Activated CD8-positive, alpha-beta memory T cell treated with anti-CD3 and anti-CD28 coated beads, Interleukin-2, amount 10 ng/mL, durations not matched to agents 7 days and 5 days (primary cell): ENCODE measurements at regions not wholly inside any gene's neighbourhood (a gene's known extent, or its start where the extent isn't known, plus 50 kb on each side); places are given as distances from the start of the nearest gene placed in this dataset.

Experiments
- ATAC-seq: fragments of 150-1000 bp; cut with Tn5 transposase; one replicate; pipeline ENCODE4 v1.10.0; 2021; ENCODE audit warnings: moderate library complexity
- CTCF ChIA-PET: fragments of 350-600 bp; sonication (Branson Sonifier 250); formaldehyde crosslinking; loops from one replicate; lab custom pipeline; 2021; ENCODE audit warnings: antibody characterized with exemption; lab: Charles Lee
- DNase-seq: peaks from one replicate; pipeline ENCODE4 v3.0.0-alpha.2; 2020
- H3K27ac Mint-ChIP-seq: one replicate; pipeline ENCODE4 v1.8.0; 2021; ENCODE audit warnings: mild to moderate bottlenecking, mixed read lengths
- H3K27me3 Mint-ChIP-seq: one replicate; pipeline ENCODE4 v1.8.0; 2021; ENCODE audit warnings: mixed read lengths
- H3K36me3 Mint-ChIP-seq: one replicate; pipeline ENCODE4 v1.8.0; 2021; ENCODE audit warnings: mild to moderate bottlenecking, mixed read lengths
- H3K4me1 Mint-ChIP-seq: one replicate; pipeline ENCODE4 v1.8.0; 2021; ENCODE audit warnings: mixed read lengths
- H3K4me3 Mint-ChIP-seq: one replicate; pipeline ENCODE4 v1.8.0; 2021; ENCODE audit warnings: mild to moderate bottlenecking, moderate library complexity, mixed read lengths
- H3K9me3 Mint-ChIP-seq: one replicate; pipeline ENCODE4 v1.8.0; 2022; ENCODE audit warnings: low read depth, mixed read lengths

DNA sequence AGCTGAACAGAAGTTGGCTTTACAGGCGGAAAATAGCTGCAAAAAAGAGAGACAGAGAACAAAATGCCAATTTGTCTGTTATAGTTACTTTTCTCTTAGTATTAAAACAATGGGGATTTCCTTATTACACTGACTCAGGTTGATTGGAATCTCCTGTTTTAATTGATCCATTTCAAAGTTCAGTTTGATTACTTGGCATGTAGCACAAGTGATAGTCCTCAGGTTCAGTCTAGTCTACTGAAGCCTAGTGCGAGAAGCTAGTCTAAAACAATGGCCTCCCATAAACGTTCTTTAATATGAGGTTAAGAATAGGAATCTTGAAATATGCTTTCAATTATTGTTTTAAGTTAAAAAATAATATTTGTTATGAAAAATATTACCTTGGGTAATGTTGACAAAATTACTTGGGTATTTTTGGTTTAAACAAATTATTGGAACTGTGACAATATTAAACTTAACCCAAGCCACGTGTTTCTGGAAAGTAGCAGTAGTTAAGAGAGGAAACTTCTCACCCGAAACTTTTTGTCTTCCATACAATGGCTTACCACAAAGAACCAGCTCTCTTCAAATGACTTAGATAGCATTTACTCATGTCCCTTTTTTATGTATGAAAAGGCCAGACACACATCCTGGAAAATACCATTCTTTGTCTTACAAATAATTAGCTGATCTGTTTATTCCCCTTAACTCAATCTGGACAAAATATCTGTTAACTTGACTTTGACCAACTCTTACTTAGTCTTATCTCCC, 1326.2 kb upstream of the TMEFF2 start:
- H3K9me3 Mint-ChIP-seq: no peaks in the 10 kb centered on the region
- H3K36me3 Mint-ChIP-seq: no peaks in the 10 kb centered on the region
- no peak overlapping the region for H3K27ac Mint-ChIP-seq
- H3K27me3 Mint-ChIP-seq: no peaks in the 10 kb centered on the region
- no peak for DNase-seq
- CTCF ChIA-PET: no interaction called here
- ATAC-seq: no peak
- H3K4me3 Mint-ChIP-seq: no peak overlapping the region
- no peaks in the 10 kb centered on the region for H3K4me1 Mint-ChIP-seq

DNA sequence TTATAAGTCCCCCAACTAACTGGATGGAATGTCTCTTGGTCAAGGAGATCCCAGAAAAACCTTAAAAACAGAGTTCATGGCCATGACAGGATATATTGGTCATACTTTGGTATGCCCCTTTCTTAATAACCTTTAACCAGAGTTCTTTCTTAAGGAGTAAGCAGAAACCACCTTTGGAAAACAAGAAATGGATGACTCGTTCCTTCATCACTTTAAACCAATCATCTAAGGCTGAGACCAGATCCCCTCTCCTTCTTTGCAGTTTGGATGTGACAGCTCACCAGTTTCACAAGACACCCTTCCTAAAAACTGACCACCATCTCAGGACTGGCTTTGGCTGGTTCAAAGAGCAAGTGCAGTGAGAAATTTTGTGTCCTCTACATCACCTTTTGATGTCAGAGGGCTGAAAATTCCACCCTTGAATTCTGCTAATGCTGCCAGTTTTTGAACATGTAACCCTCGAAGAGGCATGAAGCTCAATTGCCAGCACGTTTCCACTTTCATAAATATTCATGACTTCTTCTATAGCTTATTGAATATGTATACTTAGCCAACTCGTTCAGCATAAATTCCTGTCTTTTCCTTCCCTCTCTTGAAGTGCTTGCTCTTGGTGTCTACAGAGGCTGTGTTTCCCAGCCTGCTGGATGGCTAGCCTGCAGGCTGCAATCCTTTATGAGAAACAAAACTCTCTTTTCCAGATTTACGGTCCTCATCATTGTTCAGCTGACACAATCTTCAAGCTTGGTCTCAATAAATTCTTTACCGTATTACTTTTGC, 1323.5 kb upstream of the TMEFF2 start:
- CTCF ChIA-PET: no interaction called here
- no peak for ATAC-seq
- H3K36me3 Mint-ChIP-seq: no peaks in the 10 kb centered on the region
- no peaks in the 10 kb centered on the region for H3K9me3 Mint-ChIP-seq
- H3K27ac Mint-ChIP-seq: no peak overlapping the region
- H3K4me3 Mint-ChIP-seq: no peak overlapping the region
- H3K27me3 Mint-ChIP-seq: no peaks in the 10 kb centered on the region
- no peaks in the 10 kb centered on the region for H3K4me1 Mint-ChIP-seq
- DNase-seq: no peak

DNA sequence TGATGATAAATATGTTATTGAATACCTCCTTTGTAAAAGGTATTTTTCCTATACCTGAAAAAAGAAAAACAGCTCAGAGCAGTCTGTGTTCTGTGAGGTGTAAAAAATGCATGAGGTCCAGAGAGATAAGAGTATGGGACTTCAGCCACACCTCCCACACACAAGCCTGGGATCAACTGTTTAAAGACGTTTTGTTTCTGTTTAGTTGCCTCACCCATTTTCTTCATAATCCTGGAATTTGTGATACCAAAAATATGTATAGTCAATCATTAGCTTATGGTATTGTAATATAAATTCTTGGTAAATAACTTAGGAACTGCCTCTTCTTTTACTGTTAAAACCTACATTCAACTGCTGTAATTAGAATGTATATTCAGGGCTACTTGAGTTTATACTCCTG, 1322.9 kb upstream of the TMEFF2 start:
- CTCF ChIA-PET: no interaction called here
- H3K4me3 Mint-ChIP-seq: no peak overlapping the region

GRCh38 chr2:193506035-193506434, 1311.3 kb upstream of the TMEFF2 start:
- CTCF ChIA-PET: no interaction called here
- DNase-seq (no peak), ATAC-seq (no peak)
- Mint-ChIP-seq H3K4me3 (no peak overlapping the region), H3K9me3 (no peaks in the 10 kb centered on the region), H3K27ac (no peak overlapping the region), H3K4me1 (no peaks in the 10 kb centered on the region), H3K36me3 (no peaks in the 10 kb centered on the region), H3K27me3 (no peaks in the 10 kb centered on the region)

More for the DNA sequence above, 1322.9 kb upstream of the TMEFF2 start:
- H3K9me3 Mint-ChIP-seq: no peaks in the 10 kb centered on the region
- no peak for DNase-seq
- no peak for ATAC-seq
- no peak overlapping the region for H3K27ac Mint-ChIP-seq
- no peaks in the 10 kb centered on the region for H3K36me3 Mint-ChIP-seq
- no peaks in the 10 kb centered on the region for H3K4me1 Mint-ChIP-seq
- no peaks in the 10 kb centered on the region for H3K27me3 Mint-ChIP-seq

DNA sequence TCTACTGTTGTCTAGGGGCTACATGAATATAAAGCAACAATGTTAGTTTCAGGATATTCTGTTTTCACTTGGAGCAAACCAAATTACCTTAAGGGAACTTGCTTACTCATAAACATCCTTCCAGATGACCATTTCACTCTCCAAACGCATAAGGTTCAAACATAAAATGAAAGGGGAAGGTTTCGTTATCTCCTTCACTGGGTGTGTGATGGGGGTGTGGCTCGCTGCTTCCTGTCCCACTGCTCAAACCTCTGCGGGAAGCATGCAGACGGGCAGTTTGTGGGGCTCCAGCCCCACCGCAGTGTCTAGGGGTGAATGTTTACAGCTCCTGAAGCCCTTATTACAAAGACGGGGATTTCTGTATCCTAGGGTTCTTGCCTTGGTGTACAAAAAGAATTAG, 1310.9 kb upstream of the TMEFF2 start:
- no peaks in the 10 kb centered on the region for H3K27me3 Mint-ChIP-seq
- no peak overlapping the region for H3K27ac Mint-ChIP-seq
- no peak for DNase-seq
- no peak for ATAC-seq
- CTCF ChIA-PET: no interaction called here
- H3K4me1 Mint-ChIP-seq: no peaks in the 10 kb centered on the region
- no peaks in the 10 kb centered on the region for H3K9me3 Mint-ChIP-seq
- no peak overlapping the region for H3K4me3 Mint-ChIP-seq
- no peaks in the 10 kb centered on the region for H3K36me3 Mint-ChIP-seq

DNA sequence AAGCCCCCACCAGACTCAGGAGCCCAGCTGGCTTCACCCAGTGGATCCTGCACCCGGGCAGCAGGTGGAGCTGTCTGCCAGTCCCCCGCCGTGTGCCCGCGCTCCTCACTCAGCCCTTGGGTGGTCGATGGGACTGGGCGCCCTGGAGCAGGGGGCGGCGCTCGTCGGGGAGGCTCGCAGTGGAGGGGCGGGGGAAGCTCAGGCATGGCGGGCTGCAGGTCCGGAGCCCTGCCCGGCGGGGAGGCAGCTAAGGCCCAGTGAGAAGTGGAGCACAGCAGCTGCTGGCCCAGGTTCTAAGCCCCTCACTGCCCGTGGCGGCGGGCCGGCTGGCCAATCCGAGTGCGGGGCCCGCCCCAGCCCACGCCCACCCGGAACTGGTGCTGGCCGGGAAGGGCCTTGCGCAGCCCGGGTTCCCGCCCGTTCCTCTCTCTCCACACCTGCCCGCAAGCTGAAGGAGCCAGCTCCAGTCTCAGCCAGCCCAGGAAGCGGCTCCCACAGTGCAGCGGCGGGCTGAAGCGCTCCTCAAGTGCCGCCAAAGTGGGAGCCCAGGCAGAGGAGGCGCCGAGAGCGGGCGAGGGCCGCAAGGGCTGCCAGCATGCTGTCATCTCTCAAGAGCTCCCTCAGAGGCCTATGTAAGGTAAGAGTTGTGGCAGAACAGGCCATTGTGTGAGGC, 1307.8 kb upstream of the TMEFF2 start:
- no peaks in the 10 kb centered on the region for H3K27me3 Mint-ChIP-seq
- no peak for ATAC-seq
- H3K9me3 Mint-ChIP-seq: no peaks in the 10 kb centered on the region
- H3K4me1 Mint-ChIP-seq: no peaks in the 10 kb centered on the region
- H3K36me3 Mint-ChIP-seq: no peaks in the 10 kb centered on the region
- H3K4me3 Mint-ChIP-seq: no peak overlapping the region
- no peak for DNase-seq
- no peak overlapping the region for H3K27ac Mint-ChIP-seq
- CTCF ChIA-PET: no interaction called here

DNA sequence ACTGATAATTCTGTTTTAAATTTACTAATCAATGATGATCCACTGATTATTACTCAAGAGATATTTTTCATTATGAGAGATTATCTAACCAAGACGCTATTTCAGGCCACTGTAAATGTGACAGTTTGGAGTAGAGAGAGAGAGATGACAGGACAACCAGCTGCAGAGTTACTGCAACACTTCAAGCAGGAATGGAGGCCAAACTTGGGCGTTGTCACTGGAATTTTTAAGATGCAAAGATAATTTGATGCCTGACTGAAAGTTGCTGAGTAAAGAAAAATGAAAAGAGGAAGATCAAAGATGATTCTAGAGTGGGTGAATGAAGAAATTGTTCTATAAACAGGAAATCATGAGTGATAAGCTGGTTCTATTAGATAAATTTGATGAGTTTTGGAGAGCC, 1302.1 kb upstream of the TMEFF2 start:
- no peaks in the 10 kb centered on the region for H3K36me3 Mint-ChIP-seq
- ATAC-seq (no peak), DNase-seq (no peak)
- H3K4me1 Mint-ChIP-seq: no peaks in the 10 kb centered on the region
- H3K9me3 Mint-ChIP-seq: no peaks in the 10 kb centered on the region
- no peaks in the 10 kb centered on the region for H3K27me3 Mint-ChIP-seq
- no peak overlapping the region for H3K27ac Mint-ChIP-seq
- CTCF ChIA-PET: no interaction called here
- no peak overlapping the region for H3K4me3 Mint-ChIP-seq

DNA sequence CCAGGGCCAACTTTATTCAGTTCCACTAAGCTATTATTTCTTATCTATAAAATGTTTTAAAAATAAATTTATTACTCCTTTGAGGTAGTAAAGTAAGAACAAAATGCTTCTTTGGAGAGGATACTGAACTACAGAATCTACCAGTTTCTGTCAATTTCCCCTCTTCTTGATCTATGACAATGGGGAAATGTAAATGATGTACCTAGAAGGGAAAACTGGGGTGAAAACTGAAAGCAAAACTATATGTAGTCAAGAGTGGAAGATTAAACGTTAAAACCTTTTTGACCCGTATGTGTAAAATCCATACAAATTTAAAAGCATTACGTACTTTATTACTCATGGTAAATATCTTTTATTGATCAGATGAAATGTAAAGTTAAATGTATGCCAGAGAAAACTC, 1287.8 kb upstream of the TMEFF2 start:
- H3K4me3 Mint-ChIP-seq: peak overlapping the region; percentile 60
- CTCF ChIA-PET: no interaction called here
- ATAC-seq: no peak
- peaks cover 3% of the 10 kb centered on the region for H3K9me3 Mint-ChIP-seq
- H3K27ac Mint-ChIP-seq: no peak overlapping the region
- no peak for DNase-seq
- no peaks in the 10 kb centered on the region for H3K4me1 Mint-ChIP-seq
- no peaks in the 10 kb centered on the region for H3K27me3 Mint-ChIP-seq
- no peaks in the 10 kb centered on the region for H3K36me3 Mint-ChIP-seq

DNA sequence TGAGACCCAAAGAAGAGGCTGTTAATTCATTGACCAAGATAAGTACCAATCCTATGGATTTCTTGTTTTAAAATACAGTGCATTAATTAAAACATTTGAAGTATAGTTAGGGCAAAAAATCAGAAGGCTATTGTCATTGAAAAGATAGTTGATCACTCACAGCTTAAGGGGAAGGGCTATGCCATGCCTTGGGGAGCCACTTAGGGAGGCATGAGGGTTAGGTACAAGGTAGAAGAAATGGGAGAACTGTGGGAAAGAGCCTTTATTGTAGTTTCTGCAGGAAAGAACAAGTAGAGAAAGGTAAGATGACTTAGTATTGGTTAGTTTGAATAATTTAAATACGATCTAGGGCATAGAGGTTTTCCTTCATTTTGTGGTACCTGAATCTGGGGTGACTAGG, 1285.5 kb upstream of the TMEFF2 start:
- DNase-seq: no peak
- no peak for ATAC-seq
- Mint-ChIP-seq H3K4me1 (no peaks in the 10 kb centered on the region), H3K9me3 (no peaks in the 10 kb centered on the region), H3K27ac (no peak overlapping the region), H3K4me3 (no peak overlapping the region), H3K27me3 (no peaks in the 10 kb centered on the region), H3K36me3 (no peaks in the 10 kb centered on the region)
- CTCF ChIA-PET: no interaction called here

- ATAC-seq (no peak), DNase-seq (no peak)
- Mint-ChIP-seq H3K4me1 (no peaks in the 10 kb centered on the region), H3K4me3 (no peak overlapping the region), H3K36me3 (no peaks in the 10 kb centered on the region), H3K9me3 (peaks cover 3% of the 10 kb centered on the region), H3K27ac (no peak overlapping the region), H3K27me3 (no peaks in the 10 kb centered on the region)
- CTCF ChIA-PET: no interaction called here
These were observed 1281.6 kb upstream of the TMEFF2 start for GRCh38 chr2:193476171-193476800.

DNA sequence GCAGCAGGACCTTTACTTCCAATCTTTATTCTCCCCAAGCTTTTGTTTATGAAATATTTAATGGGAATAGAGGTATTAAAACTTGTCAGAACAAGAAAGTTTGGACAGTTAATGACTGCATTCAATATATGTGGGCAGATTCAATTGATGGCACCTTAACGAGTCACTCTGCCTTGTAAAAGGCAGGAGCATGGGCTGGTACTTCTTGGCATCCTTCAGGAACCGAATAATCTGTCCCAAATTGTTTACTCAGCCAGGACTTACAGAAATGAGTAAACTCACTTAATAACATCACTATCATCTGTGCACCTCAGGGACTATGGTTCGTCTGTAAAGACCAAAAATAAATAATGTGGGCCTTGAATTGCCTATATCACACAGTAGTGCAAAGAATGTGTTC, 1280.3 kb upstream of the TMEFF2 start:
- H3K27me3 Mint-ChIP-seq: no peaks in the 10 kb centered on the region
- H3K36me3 Mint-ChIP-seq: no peaks in the 10 kb centered on the region
- H3K4me1 Mint-ChIP-seq: no peaks in the 10 kb centered on the region
- CTCF ChIA-PET: no interaction called here
- DNase-seq: no peak
- no peak overlapping the region for H3K27ac Mint-ChIP-seq
- H3K9me3 Mint-ChIP-seq: peaks cover 3% of the 10 kb centered on the region
- H3K4me3 Mint-ChIP-seq: no peak overlapping the region
- no peak for ATAC-seq

DNA sequence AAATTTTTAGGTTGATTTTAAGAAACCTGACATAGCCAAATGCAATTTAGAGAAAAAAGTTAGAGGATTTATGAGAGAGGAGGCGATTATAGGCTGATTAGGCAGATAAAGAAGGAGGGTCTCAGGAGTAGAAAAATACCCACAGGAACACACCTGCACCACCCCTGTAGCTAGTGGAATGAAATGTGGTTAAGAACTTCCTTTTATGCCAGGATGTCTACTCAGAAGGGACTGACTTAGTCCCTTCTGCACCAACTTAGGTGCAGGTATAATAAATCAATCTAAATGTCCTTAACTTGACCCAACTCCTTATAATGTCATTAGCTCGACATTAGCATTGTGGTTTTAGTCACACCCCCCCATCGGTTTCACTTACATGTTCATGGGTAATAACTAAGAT, 1274.5 kb upstream of the TMEFF2 start:
- DNase-seq: no peak
- ATAC-seq: no peak
- H3K27me3 Mint-ChIP-seq: no peaks in the 10 kb centered on the region
- H3K9me3 Mint-ChIP-seq: peaks cover 3% of the 10 kb centered on the region
- H3K4me3 Mint-ChIP-seq: no peak overlapping the region
- CTCF ChIA-PET: no interaction called here
- H3K27ac Mint-ChIP-seq: no peak overlapping the region
- H3K36me3 Mint-ChIP-seq: no peaks in the 10 kb centered on the region
- H3K4me1 Mint-ChIP-seq: no peaks in the 10 kb centered on the region

GRCh38 chr2:193467276-193467987, 1272.7 kb upstream of the TMEFF2 start:
- Mint-ChIP-seq H3K9me3 (no peaks in the 10 kb centered on the region), H3K4me3 (no peak overlapping the region), H3K27ac (no peak overlapping the region), H3K27me3 (no peaks in the 10 kb centered on the region), H3K36me3 (no peaks in the 10 kb centered on the region), H3K4me1 (no peaks in the 10 kb centered on the region)
- DNase-seq (no peak), ATAC-seq (no peak)
- CTCF ChIA-PET: no interaction called here
